MM.1S (cell line): ENCODE measurements at regions not wholly inside any gene's neighbourhood (a gene's known extent, or its start where the extent isn't known, plus 50 kb on each side); places are given as distances from the start of the nearest gene placed in this dataset.
A peak's percentile ranks its signal among the peaks of the same experiment; 100 is the strongest.
"Not testable (repeated sequence)": the region's sequence is repeated elsewhere in the genome, so short reads cannot be mapped to it uniquely, and the experiment has no call there.

Experiments used
- DNase-seq: peaks from one replicate; pipeline ENCODE4 v3.0.0-alpha.2; 2015
- H2AFZ ChIP-seq: fragments of 300-600 bp; sonication (generic); 2 replicates; pipeline ENCODE4 v1.6.0; 2016; ENCODE audit warnings: antibody characterized with exemption, low read length
- H3F3A ChIP-seq: fragments of 300-600 bp; sonication (generic); 2 replicates; pipeline ENCODE4 v1.6.1; 2016; ENCODE audit warnings: mild to moderate bottlenecking, antibody characterized with exemption, low read length, moderate library complexity, mixed read lengths; ENCODE audit not compliant: insufficient read depth
- H3K27ac ChIP-seq: fragments of 300-600 bp; sonication (generic); 2 replicates; pipeline ENCODE4 v1.5.1; 2016; ENCODE audit warnings: mild to moderate bottlenecking, low read length
- H3K27me3 ChIP-seq: fragments of 300-600 bp; sonication (generic); replicated peaks from 2 replicates; pipeline ENCODE4 v1.6.0; 2016; ENCODE audit warnings: low read length; ENCODE audit not compliant: insufficient read depth
- H3K36me3 ChIP-seq: fragments of 300-600 bp; sonication (generic); replicated peaks from 2 replicates; pipeline ENCODE4 v1.6.1; 2016; ENCODE audit warnings: mild to moderate bottlenecking, low read length, mixed read lengths; ENCODE audit not compliant: insufficient read depth
- H3K4me1 ChIP-seq: fragments of 300-600 bp; sonication (generic); 2 replicates; pipeline ENCODE4 v1.6.1; 2016; ENCODE audit warnings: low read length, mixed read lengths
- H3K4me2 ChIP-seq: fragments of 300-600 bp; sonication (generic); 2 replicates; pipeline ENCODE4 v1.6.0; 2016; ENCODE audit warnings: low read depth, low read length
- H3K4me3 ChIP-seq: fragments of 300-600 bp; sonication (generic); 2 replicates; pipeline ENCODE4 v1.5.1; 2016; ENCODE audit warnings: low read length, mixed read lengths
- H3K79me2 ChIP-seq: fragments of 300-600 bp; sonication (generic); 2 replicates; pipeline ENCODE4 v1.6.1; 2016; ENCODE audit warnings: mixed run types, low read length, mixed read lengths
- H3K9ac ChIP-seq: fragments of 300-600 bp; sonication (generic); 2 replicates; pipeline ENCODE4 v1.6.1; 2016; ENCODE audit warnings: low read length, mixed read lengths
- H3K9me2 ChIP-seq: fragments of 300-600 bp; sonication (generic); replicated peaks from 2 replicates; pipeline ENCODE4 v1.6.1; 2016; ENCODE audit warnings: mild to moderate bottlenecking, low read length, mixed read lengths; ENCODE audit not compliant: insufficient read depth
- H3K9me3 ChIP-seq: fragments of 300-600 bp; sonication (generic); replicated peaks from 2 replicates; pipeline ENCODE4 v1.6.1; 2016; ENCODE audit warnings: mild to moderate bottlenecking, low read length, mixed read lengths; ENCODE audit not compliant: insufficient read depth
- H4K20me1 ChIP-seq: fragments of 300-600 bp; sonication (generic); 2 replicates; pipeline ENCODE4 v1.6.1; 2016; ENCODE audit warnings: mild to moderate bottlenecking, low read length, moderate library complexity, mixed read lengths; ENCODE audit not compliant: insufficient read depth
- CTCF ChIP-seq: fragments of 300-600 bp; sonication (generic); IDR thresholded peaks from 2 replicates; pipeline ENCODE4 v1.5.1; 2016; ENCODE audit warnings: antibody characterized with exemption, low read length, mixed read lengths
- EZH2 ChIP-seq: fragments of 300-600 bp; sonication (generic); optimal IDR thresholded peaks from 2 replicates; pipeline ENCODE3; 2017; ENCODE audit warnings: low read depth, mild to moderate bottlenecking, antibody characterized with exemption, low read length, mixed read lengths
- EZH2phosphoT487 ChIP-seq: fragments of 300-600 bp; sonication (generic); IDR thresholded peaks from 2 replicates; pipeline ENCODE4 v1.6.1; 2018; ENCODE audit warnings: antibody characterized with exemption, low read length

DNA sequence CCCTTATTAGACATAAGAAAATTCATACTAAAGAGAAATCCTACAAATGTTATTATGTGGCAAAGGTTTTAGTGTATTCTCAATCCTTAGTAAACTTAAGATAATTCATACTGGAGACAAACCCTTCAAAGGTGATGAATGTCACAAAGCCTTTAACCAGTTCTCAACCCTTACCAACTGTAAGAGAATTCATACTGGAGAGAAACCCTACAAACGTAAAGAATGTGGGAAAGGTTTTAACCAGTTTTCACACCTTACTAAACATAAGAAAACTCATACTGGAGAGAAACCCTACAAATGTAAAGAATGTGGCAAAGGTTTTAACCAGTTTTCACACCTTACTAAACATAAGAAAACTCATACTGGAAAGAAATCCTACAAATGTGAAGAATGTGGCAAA is 93.2 kb downstream of the ZNF680 start:
- H3K9me3 ChIP-seq, result no peaks in the 10 kb centered on the region
- no peaks in the 10 kb centered on the region for H3K79me2 ChIP-seq
- H4K20me1 ChIP-seq, result no peaks in the 10 kb centered on the region
- no peaks in the 10 kb centered on the region for H3K4me1 ChIP-seq
- no peaks in the 10 kb centered on the region for H3K36me3 ChIP-seq
- H3K9ac ChIP-seq, result no peak overlapping the region
- H3K27me3 ChIP-seq, result no peaks in the 10 kb centered on the region
- no peaks in the 10 kb centered on the region for H3F3A ChIP-seq
- DNase-seq, result no peak
- H3K4me3 ChIP-seq, result no peak overlapping the region
- H3K4me2 ChIP-seq, result no peak overlapping the region
- H3K9me2 ChIP-seq, result no peaks in the 10 kb centered on the region
- no peak overlapping the region for H2AFZ ChIP-seq
- TF ChIP-seq EZH2 (no peak), CTCF (no peak), EZH2phosphoT487 (no peak)
- no peak overlapping the region for H3K27ac ChIP-seq

DNA sequence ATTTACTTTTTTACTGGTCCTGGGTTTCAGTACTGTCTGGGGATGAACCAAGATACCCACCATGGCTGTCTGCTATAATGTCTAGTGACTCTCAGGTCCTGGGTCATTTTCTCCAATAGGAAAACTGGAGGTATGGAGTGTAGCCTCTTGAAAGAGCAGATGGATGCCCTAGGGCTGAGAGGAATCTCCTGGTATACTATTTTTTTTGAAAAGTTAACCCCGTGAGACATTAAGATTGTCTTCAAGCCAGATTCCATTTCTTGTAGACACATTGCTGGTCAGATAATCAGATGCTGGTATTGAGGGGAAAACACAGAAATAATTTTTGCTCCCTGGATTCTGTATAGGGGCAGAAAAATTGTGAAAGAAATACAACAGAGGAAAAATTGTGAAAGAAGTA is 97.3 kb downstream of the ZNF680 start:
- Histone ChIP-seq H3K27me3 (no peaks in the 10 kb centered on the region), H3K4me1 (no peaks in the 10 kb centered on the region), H3K9me3 (no peaks in the 10 kb centered on the region), H3K27ac (no peak overlapping the region), H3K36me3 (no peaks in the 10 kb centered on the region), H3K9ac (no peak overlapping the region), H3F3A (no peaks in the 10 kb centered on the region), H3K9me2 (no peaks in the 10 kb centered on the region), H2AFZ (no peak overlapping the region), H4K20me1 (no peaks in the 10 kb centered on the region), H3K4me2 (no peak overlapping the region), H3K79me2 (no peaks in the 10 kb centered on the region), H3K4me3 (no peak overlapping the region)
- DNase-seq, result no peak
- no peak for TF ChIP-seq EZH2phosphoT487
- TF ChIP-seq CTCF, result no peak
- TF ChIP-seq EZH2, result no peak

- Histone ChIP-seq H3K27ac (no peak overlapping the region), H3K9ac (peak overlapping the region; percentile 6; the same call in 1 of the 2 replicates), H3K27me3 (no peaks in the 10 kb centered on the region), H3K4me3 (peak overlapping the region; percentile 61), H3K9me3 (no peaks in the 10 kb centered on the region), H2AFZ (peak overlapping the region; percentile 72), H3K36me3 (no peaks in the 10 kb centered on the region), H3K4me2 (peak overlapping the region; percentile 32; the same call in 1 of the 2 replicates), H3K4me1 (no peaks in the 10 kb centered on the region), H3K9me2 (no peaks in the 10 kb centered on the region), H4K20me1 (no peaks in the 10 kb centered on the region), H3K79me2 (no peaks in the 10 kb centered on the region), H3F3A (no peaks in the 10 kb centered on the region)
- DNase-seq, result peak; percentile 78
- no peak for TF ChIP-seq EZH2phosphoT487
- no peak for TF ChIP-seq CTCF
- TF ChIP-seq EZH2, result no peak
Observed at GRCh38 chr7:64463636-64464375, 99.1 kb downstream of the ZNF680 start.

- H3K79me2 ChIP-seq, H2AFZ ChIP-seq, H4K20me1 ChIP-seq, H3K9me3 ChIP-seq, H3K4me1 ChIP-seq, DNase-seq, H3K36me3 ChIP-seq, H3F3A ChIP-seq, H3K9ac ChIP-seq, H3K27ac ChIP-seq, H3K9me2 ChIP-seq, H3K4me3 ChIP-seq, H3K4me2 ChIP-seq, H3K27me3 ChIP-seq: not testable (repeated sequence)
Observed at GRCh38 chr7:64459858-64460257, 103.0 kb downstream of the ZNF680 start.
